Fibroblast of mammary gland (primary cell): ENCODE measurements at regions not wholly inside any gene's neighbourhood (a gene's known extent, or its start where the extent isn't known, plus 50 kb on each side); places are given as distances from the start of the nearest gene placed in this dataset.
"Not testable (repeated sequence)": the region's sequence is repeated elsewhere in the genome, so short reads cannot be mapped to it uniquely, and the experiment has no call there.

Experiments used
- DNase-seq: peaks from one replicate; pipeline ENCODE4 v3.0.0-alpha.2; 2010; ENCODE audit warnings: low read depth
- H3K4me3 ChIP-seq: 2 replicates; pipeline ENCODE4 v1.5.1; 2011; ENCODE audit warnings: low read depth, mild to moderate bottlenecking, low read length, moderate library complexity; ENCODE audit not compliant: control insufficient read depth
- CTCF ChIP-seq: conservative IDR thresholded peaks from 2 replicates; pipeline ENCODE4 v1.5.1; 2011; ENCODE audit warnings: low read depth, low read length, inconsistent platforms; ENCODE audit not compliant: control insufficient read depth, insufficient read depth

GRCh38 chr1:115506924-115507589, 134.7 kb upstream of the VANGL1 start:
- no peak overlapping the region for H3K4me3 ChIP-seq
- peak; percentile 68 for TF ChIP-seq CTCF
- DNase-seq = peak; percentile 69

DNA sequence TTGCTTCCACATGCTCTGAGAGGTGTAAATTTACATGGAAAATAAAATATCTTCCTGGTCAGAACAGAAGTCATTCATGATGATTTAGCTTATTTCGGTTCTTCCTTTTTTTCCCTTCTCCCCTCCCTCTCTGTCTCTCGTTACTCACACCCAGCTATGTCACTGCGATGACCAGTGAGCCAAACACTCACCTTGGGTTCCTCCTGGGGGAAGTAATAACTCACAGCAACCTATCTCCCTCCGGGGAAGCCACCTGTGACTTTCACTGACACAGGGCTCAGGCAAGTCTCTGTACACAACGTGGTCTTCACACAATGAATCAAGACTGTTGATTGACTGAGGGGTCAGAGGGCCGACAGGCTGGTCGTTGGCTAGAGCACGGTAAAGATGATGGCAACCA, 135.3 kb upstream of the VANGL1 start:
- H3K4me3 ChIP-seq = no peak overlapping the region
- DNase-seq = no peak
- no peak for TF ChIP-seq CTCF

DNA sequence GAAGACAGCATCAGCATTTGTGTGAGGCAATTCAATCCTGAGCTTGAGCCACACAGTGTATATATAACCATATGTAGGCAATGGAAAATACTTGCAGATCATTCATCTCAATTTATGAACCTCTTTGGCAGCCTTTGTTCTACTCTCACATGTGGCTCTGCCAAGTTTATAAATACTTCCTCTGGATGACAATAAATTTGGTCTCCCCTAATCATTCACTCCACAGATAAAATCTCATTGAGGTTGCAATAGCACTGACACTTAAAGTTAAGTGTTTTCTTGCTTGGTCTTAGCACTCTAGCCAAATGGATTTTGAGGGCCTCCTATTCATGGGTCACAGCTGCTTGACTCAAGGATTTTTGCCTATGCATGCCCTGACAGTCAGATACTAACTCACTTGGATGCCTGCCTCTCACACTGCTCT, 136.6 kb upstream of the VANGL1 start:
- TF ChIP-seq CTCF = no peak
- no peak overlapping the region for H3K4me3 ChIP-seq
- DNase-seq = peak; percentile 15

DNA sequence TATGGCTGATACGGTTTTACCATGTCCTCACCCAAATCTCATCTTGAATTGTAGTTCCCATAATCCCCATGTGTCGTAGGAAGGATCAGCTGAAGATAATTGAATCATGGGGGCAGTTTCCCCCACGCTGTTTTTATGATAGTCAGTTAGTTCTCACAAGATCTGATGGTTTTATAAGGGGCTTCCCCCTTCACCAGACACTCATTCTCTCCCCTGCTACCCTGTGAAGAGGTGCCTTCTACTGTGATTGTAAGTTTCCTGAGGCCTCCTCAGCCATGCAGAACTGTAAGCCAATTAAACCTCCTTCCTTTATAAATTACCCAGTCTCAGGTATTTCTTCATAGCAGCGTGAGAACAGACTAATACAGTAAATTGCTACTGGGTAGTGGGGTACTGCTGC, 139.6 kb upstream of the VANGL1 start:
- not testable (repeated sequence) for DNase-seq, H3K4me3 ChIP-seq

DNA sequence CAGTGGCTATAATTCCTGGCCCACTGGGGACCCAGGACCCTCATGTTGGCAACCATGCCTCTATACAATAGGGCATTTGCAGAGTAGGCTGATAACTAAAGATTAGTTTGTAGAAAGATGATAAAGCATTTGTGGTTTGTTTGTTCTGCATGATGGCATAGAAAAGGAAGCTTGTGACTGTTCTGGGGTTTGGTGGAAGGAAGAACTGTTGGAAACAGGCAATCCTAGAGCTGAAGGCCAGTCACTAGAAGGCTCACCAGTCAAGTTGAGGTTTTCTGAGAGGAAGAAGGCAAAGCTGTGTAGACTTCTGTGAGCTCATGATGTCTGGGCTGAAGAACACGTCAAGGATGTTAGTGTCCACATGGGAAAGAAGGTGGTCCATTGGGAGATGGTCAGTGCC, 140.3 kb upstream of the VANGL1 start:
- H3K4me3 ChIP-seq = no peak overlapping the region
- no peak for TF ChIP-seq CTCF
- DNase-seq = no peak

DNA sequence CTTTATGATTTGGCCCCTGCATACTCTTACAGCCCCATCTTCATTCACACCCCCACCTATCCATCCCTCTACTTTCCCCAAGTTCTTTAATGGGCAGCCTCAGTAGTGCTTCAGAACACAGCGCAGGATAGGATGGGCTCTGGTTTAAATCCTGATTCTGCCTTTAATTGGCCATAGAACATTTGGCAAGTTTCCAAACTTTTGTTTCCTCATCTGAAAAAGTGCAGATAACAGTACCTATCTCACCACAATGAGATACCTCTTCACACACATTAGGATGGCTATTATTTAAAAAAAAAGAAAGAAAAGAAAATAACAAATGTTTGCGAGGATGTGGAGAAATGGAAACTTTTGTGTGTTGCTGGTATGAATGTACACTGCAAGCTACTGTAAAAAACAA, 142.5 kb upstream of the VANGL1 start:
- TF ChIP-seq CTCF = no peak
- no peak for DNase-seq
- no peak overlapping the region for H3K4me3 ChIP-seq

DNA sequence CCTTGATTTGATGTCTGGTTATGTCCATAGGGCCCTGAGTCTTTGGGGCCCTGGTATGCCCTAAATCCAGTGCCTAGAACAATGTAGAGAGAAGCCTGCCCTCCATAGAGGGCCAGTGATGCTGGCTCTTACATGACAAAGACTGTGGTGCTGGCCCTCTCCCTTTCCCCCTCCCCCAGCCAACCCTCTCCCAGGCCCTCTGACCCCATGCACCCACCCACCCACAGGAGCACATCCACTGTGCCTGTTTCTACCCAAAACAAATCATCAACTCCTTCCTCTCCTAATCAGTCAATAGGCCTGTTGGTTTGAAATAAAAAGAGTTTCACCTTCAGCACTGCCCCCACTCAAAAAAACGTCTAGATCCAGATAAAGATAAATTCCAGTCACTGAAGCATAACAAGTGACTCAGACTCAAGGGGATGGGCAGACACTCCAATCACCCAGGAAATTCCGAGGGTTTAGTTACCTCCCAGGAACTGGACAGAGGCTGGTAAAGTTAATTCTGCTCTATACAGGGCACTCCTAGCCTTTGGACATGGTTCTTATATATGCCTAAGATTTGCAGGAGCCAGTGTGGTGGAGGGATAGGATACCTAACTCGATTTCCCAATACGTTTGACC, 144.8 kb upstream of the VANGL1 start:
- no peak for TF ChIP-seq CTCF
- H3K4me3 ChIP-seq = no peak overlapping the region
- DNase-seq = peak; percentile 59
